ENCODE measurements at regions not wholly inside any gene's neighbourhood (a gene's known extent, or its start where the extent isn't known, plus 50 kb on each side); places are given as distances from the start of the nearest gene placed in this dataset.
"Not testable (repeated sequence)": the region's sequence is repeated elsewhere in the genome, so short reads cannot be mapped to it uniquely, and the experiment has no call there.

DNA sequence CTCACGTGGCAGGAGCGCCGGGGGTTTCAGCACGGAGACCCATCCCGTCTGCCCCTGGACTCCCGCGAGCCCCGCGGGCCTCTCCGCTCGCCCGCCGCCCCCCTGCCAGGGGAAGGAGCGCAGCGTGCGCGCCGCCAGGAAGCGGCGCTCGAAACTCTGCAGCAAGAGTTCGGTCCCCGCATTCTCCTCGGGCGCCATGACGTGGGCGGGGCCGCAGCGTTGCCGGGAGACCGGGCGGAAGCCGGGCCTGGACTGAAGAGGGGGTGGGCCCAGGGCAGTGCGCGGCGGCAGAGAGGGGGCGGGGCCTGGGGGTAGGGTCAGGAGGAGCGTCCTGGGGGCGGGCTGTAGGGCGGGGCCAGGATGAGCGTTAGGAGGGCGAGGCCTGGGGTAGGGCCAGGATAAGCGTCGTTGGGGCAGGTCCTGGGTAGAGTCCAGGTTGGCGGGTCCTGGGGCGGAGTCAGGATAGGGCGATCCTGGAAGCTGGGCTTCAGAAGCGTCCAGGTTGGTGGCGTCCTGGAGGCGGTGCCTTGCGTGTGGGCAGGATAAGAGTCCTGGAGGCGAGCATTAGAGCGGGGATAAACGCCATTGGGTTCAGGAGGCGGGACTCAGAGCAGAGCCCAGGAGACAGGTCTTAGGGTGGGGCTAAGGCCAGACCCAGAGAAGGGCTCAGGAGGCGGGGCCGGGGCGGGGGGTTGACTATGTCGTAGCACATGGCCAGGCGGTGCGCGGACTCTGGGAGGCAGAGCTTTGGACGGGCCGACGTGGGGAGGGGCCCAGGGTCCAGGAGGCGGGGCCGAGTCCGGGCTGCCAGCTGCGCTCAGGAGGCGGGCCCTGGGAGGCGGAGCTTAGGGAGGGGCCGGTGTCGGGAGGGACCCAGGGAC lies 229.0 kb upstream of the FRG2C start:
- not testable (repeated sequence) for TF ChIP-seq CREB1 (CRISPR knock-in tag; IDR thresholded peaks at IDR 0.05); ZNF219 (CRISPR knock-in tag; IDR thresholded peaks at IDR 0.05; ENCODE audit: borderline replicate concordance); NR3C1 (CRISPR knock-in tag; conservative IDR thresholded peaks at IDR 0.05; ENCODE audit: low read depth); GRHL2 (CRISPR knock-in tag; IDR thresholded peaks at IDR 0.05; ENCODE audit: insufficient replicate concordance, severe bottlenecking)
- TF ChIP-seq, protein P1, sequence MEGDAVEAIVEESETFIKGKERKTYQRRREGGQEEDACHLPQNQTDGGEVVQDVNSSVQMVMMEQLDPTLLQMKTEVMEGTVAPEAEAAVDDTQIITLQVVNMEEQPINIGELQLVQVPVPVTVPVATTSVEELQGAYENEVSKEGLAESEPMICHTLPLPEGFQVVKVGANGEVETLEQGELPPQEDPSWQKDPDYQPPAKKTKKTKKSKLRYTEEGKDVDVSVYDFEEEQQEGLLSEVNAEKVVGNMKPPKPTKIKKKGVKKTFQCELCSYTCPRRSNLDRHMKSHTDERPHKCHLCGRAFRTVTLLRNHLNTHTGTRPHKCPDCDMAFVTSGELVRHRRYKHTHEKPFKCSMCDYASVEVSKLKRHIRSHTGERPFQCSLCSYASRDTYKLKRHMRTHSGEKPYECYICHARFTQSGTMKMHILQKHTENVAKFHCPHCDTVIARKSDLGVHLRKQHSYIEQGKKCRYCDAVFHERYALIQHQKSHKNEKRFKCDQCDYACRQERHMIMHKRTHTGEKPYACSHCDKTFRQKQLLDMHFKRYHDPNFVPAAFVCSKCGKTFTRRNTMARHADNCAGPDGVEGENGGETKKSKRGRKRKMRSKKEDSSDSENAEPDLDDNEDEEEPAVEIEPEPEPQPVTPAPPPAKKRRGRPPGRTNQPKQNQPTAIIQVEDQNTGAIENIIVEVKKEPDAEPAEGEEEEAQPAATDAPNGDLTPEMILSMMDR (IDR thresholded peaks at IDR 0.05), result not testable (repeated sequence)
- TF ChIP-seq, protein P2, sequence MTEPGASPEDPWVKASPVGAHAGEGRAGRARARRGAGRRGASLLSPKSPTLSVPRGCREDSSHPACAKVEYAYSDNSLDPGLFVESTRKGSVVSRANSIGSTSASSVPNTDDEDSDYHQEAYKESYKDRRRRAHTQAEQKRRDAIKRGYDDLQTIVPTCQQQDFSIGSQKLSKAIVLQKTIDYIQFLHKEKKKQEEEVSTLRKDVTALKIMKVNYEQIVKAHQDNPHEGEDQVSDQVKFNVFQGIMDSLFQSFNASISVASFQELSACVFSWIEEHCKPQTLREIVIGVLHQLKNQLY (CRISPR knock-in tag; IDR thresholded peaks at IDR 0.05), result not testable (repeated sequence)

All from WTC11 (cell line).